GM19395 (cell line): ENCODE measurements at regions not wholly inside any gene's neighbourhood (a gene's known extent, or its start where the extent isn't known, plus 50 kb on each side); places are given as distances from the start of the nearest gene placed in this dataset.
"Not testable (repeated sequence)": the region's sequence is repeated elsewhere in the genome, so short reads cannot be mapped to it uniquely, and the experiment has no call there.

Experiments used
- ATAC-seq: cut with Tn5 transposase; IDR thresholded peaks from one replicate; pipeline ENCODE4 v1.9.1; 2021; ENCODE audit warnings: mild to moderate bottlenecking, moderate library complexity; ENCODE audit not compliant: unreplicated experiment

DNA sequence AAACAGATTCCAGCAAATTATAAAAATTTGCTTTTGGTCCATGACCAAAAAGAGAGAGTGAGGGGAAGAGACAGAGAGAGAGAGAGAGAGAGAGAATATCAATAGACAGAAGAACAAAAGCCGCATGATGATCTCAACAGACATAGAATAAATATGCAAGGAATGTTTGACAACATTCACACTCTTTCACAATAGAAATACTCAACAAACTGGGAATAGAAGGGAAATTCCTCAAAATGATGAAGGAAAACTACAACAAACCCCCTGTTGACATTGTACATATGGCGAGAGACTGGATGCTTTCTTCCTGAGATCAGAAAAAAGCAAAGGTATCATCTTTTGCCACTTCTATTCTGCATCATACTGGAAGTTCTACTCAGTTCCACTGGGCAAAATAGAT is 309.7 kb downstream of the RAD51AP2 start:
- ATAC-seq, result no peak

DNA sequence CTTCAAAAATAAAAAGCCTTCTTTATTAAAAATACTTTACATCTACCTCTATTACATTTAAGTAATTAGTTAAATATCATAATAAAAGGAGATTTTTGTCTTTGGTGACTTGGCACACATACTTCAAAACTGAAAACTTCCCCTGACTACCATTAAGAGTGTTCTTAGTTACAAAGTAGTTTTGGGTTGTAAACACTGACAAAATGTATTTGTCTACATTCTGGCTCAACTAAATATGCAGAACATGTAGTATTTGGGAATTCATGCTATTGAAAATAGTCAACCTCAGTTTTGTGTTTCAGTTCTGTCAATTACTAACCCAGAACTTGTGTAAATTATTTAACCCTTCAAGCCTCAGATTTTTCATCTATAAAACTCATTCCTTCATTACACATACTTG is 311.5 kb downstream of the RAD51AP2 start:
- no peak for ATAC-seq

DNA sequence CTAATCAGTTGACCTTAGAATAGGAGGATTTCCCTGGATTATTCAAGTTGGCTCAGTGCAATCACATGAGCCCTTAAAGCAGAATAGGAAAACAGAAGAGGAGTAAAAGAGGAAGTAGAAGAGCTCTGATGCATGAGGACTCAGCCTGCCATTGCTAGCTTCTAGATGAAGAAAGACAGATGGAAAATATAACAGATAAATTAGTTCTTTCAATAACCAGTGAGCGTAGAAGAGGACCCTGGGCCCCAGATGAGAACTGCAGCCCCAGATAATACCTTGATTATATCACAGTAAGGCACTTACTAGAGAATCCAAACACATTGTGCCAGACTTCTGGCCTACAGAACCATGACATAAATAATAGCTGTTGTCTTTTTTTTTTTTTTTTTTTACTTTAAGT is 314.0 kb downstream of the RAD51AP2 start:
- not testable (repeated sequence) for ATAC-seq

DNA sequence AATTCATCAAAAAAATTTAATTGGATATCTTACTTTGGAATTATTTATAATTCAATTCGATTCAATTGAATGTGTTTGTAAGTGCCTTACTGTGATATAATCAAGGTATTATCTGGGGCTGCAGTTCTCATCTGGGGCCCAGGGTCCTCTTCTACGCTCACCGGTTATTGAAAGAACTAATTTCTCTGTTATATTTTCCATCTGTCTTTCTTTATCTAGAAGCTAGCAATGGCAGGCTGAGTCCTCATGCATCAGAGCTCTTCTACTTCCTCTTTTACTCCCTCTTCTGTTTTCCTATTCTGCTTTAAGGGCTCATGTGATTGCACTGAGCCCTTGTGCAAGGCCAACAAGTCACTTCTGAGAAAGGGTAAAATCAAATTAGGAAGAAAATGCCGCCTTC is 315.6 kb downstream of the RAD51AP2 start:
- peak; percentile 98 for ATAC-seq

DNA sequence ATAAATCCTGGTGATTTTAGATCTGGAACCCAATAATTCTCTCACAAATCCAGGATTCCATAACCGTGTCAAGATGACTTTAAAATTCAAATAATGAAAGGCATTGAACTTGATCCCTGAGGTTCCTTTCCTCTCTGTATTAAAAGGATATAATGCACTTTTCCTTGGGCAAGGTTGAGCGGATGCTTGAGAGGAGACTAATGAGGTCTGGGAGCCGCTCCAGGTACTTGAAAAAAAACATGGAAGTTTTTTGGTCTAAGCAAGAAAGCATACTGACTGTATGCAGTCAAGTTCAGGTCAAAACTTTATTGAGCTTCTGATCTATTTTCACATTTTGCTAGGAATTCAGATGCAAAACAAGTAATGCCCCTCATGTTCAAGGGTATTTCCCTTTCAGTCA is 318.5 kb downstream of the RAD51AP2 start:
- no peak for ATAC-seq

DNA sequence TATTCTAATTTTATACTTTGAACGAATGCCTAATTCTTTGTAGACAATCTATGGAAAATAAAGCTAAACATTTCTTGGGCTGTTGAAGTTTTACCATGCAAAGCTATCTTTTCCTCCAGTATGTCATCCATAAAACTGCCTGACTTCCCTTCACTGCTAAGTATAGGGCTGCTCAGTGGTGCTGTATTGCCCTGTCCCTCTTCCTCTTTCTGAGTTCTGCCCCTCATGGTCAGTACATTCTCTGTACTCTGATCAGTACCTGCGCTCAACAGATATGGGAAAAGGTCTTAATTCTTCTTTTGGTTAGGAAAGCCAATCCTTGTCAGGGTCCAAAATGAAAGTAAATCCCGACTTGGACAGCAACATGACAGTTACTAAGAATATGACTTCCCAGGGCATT is 321.9 kb downstream of the RAD51AP2 start:
- no peak for ATAC-seq

DNA sequence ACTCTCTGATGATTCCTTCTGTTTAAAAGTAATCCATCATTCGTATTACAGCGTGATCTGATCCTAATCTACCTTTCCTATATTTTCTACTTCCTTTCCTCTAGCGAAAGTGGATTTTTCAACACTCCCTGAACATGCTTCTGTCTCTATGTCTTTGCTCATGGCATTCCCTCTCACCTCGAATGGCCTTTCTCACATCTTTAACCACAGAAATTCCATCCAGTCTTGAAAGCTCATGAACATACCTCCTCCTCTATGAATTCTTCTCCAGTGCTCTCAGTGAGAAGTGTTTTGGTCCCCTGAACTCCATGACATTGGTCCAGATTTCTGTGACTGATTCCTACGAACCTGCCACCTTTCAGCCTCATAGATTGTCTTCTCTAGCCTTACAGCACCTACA is 323.2 kb downstream of the RAD51AP2 start:
- ATAC-seq, result no peak

DNA sequence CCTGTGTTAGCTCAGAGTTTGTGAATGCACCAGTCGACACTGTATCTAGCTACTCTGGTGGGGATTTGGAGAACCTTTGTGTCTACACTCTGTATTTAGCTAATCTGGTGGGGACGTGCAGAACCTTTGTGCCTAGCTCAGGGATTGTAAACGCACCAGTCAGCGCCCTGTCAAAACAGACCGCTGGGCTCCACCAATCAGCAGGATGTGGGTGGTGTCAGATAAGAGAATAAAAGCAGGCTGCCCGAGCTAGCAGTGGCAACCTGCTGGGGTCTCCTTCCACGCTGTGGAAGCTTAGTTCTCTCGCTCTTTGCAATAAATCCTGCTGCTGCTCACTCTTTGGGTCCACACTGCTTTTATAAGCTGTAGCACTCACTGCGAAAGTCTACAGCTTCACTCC is 324.2 kb downstream of the RAD51AP2 start:
- ATAC-seq, result no peak

DNA sequence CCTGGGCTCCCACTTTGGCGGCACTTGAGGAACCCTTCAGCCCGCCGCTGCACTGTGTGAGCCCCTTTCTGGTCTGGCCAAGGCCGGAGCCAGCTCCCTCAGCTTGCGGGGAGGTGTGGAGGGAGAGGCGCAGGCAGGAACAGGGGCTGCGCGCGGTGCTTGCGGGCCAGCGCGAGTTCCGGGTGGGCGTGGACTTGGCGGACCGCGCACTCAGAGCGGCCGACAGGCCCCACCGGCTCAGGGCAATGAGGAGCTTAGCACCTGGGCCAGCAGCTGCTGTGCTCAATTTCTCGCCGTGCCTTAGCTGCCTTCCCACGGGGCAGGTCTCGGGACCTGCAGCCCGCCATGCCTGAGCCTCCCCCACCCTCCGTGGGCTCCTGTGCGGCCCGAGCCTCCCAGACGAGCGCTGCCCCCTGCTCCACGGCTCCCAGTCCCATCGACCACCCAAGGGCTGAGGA is 324.8 kb downstream of the RAD51AP2 start:
- ATAC-seq, result not testable (repeated sequence)

DNA sequence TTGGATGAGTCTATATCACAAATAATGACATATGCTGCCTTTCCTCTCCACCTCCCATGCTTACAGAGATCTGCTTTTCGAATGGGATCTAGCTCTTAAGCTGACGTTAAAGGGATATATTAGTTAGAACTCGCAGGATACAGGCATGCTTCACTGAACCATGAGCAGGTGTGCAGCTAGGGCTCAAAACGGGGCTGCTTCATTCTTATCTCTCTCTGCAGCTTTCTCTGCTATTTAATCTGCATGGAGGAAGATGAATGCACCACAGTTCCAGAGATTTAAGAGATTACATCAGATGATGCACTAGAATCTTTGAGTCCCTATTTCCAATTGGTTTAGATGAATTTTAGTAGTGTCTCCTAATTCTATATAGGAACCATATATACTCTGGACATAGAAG is 327.0 kb downstream of the RAD51AP2 start:
- no peak for ATAC-seq

DNA sequence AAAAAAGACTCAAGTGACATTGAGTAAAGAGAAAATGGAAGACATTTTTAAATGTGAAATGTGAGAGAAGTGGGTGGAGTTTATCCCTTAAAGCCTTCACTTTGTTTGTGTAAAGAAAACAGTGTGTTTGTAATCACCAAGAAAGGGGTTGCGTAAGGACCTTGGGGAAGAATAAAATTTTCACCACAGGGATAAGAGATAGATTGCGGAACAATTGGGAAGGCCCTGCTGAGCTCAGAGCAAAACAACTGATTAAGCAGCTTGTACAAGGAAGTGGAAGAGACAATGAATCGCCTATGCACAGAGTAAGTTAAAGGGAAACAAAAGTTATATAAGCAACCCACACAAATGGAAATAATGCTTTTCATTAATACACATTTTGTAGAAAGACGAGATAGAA is 327.7 kb downstream of the RAD51AP2 start:
- no peak for ATAC-seq

DNA sequence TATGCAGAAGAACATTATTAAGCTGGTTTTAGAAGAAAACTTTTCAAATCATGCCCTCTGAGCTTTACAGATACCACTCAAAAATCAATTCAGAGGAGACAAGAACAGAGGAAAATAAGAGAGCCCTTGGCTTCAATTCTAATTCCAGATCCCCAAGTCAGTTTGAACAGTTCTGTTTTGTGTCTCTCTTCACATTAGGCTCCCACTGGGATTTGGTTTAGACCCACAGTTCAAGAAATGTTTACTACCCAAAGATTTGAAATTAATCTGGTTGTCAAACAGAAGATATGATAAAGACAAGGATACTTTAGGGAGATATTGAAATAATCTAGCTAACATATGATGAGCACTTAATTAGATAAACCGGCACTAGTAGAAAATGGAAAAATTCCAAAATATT is 329.5 kb downstream of the RAD51AP2 start:
- no peak for ATAC-seq

DNA sequence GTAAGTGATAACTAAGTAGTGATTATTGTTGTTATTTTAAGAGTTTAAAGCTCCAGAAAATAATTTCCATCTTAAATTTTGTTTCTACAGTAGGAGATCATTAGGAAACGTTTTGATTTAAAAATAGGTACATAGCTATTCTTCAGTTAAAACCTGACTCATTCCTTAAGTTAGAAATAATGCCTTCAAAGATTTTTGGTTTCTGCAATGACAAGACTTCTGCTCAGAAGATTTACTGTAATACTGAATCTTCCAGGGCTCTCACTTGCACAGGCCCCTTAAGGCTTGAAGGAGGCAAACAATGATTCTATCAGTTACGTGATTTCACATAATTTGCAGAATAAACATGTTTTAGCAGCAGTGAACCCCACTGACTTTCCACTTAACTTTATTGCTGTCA is 333.7 kb downstream of the RAD51AP2 start:
- ATAC-seq, result peak; percentile 43

DNA sequence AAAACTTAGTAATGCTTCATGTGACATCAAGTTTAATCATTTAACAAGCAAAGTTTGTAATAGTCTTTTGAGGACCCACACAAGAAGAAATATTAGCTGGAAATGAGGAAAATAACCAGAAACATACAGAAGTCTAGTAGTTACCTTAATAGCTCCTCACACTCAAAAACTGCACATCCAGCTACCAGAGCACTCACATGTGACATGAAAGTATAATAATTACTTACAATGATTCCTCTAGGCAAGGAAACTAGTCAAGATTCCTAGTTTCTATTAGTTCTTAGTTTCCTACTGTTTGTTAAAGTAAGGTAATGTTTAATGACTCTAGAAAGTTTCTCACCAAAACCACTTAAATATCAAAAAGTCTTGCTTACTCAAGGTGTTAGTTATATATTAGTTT is 335.8 kb downstream of the RAD51AP2 start:
- ATAC-seq, result no peak

DNA sequence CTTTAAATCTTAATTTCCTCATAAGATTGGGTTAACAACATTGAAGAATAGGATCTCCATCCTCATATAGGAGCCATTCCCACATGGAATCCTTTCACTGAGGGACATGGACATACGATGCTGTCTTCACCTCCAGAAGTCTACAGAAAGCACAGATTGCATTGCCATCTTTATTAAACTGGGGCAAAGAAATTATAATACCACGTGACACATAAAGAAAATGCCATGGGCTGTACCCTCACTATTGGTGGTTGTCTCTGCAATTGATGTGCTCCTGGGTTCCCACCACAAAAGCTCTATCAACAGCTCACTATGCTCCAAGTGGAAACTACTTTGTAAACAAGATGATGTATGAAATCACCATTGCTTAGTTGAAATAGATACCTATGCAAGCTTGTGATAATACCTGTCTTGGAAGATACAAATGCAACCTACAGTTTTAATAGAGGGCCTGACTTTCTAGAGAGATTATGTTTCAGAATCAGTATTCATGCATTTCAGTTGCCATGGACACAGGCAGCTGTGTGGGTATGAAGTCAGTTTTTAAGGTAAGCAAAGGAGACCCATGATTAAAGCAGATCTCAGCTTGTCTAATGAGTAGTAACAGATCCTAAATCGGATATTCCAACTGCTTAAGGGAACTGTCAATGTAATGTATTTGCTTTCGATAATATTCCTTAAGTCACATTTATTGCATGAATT is 337.0 kb downstream of the RAD51AP2 start:
- no peak for ATAC-seq

DNA sequence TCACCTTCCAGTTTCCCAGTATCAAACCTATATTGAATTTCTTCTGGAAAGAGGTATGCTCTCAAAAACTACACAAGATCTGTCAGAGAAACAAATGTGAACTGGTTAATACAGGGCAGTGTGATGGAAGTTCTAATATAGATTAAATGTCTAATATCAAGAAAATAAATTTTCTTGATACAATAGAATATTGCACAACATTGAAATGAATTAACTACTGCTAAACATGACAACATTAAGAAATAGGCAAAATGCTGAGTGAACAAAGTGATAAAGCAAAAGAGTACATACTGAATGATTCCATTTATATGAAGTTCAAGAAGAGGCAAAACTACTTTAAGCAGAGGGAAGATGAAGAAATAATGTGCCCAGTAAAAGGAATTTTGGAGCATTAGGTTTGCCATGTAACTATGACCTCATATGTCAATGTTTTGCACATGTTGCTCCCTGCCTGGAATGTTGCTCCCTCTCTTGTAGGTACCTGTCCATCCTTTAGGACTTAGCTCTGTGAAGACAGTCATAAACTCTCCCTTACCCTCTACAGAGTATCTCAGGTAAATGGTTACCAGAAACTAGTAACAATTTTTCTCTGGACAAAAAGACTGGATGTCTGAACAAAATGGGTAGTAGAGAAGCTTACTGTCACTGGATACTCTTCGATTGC is 339.0 kb downstream of the RAD51AP2 start:
- ATAC-seq, result no peak

DNA sequence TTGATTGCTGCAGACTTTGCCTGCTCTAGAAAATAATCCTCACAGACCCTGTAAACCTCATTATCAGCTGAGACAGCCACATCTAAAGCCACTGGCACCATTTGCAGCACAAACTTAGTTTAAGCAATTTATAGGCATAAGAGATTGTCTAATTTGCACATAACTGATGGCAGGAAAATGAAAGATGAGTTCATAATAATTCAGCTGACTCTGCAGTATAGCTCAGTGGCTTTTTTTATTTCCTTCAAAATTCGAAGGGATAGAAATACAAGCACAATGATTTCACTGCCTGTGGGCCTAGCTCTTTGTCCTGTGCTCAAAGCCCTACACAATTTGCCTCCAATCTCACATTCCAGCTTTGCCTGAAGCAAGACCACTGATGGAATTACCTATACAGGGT is 341.2 kb downstream of the RAD51AP2 start:
- no peak for ATAC-seq

DNA sequence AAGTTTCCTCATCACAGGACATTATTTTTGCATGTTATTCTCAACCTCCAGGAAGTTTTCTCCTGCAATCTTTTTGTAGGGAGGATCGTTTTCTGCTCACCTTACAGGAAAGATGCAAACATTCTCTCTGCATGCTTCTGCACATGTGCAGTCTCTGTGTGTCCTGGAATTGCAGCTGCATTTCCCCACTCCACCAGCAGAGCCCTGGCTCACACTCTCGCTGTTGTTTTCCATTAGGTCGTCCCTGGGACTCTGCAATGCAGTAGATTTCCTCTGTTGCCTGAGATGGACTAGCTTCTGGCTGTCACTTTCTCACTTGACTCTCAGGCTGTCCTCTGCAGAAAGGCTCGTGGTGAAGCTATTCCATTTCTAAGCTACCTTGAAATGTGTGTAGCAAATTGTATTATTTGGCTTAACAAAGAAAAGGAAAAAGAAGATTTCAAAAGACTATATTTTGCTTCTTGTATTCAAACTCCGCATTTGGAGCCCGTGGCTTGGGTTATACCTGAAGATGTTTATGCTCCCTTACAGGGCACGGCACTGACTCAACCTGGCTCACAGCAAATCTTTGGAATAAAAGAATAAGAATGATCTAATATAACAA is 346.7 kb downstream of the RAD51AP2 start:
- peak; percentile 81 for ATAC-seq

DNA sequence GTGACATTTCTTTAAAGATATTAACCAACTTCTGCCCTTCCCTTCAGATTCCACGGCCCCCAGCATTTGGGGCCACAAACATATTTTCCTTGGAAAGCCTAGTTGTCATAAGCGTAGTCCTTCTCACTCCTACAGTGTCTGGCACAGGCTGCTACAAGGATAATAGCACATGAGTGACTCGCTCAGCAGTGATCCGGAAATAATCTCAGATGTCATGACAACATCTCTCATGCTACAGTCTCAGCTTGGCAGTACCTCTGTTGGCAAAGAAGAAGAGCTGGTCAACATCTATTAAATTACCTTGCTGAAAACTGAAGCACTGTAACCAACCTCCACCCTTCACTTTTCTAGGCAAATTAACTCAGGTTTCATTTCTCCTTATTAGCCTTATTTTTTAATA is 351.7 kb downstream of the RAD51AP2 start:
- peak; percentile 42 for ATAC-seq

DNA sequence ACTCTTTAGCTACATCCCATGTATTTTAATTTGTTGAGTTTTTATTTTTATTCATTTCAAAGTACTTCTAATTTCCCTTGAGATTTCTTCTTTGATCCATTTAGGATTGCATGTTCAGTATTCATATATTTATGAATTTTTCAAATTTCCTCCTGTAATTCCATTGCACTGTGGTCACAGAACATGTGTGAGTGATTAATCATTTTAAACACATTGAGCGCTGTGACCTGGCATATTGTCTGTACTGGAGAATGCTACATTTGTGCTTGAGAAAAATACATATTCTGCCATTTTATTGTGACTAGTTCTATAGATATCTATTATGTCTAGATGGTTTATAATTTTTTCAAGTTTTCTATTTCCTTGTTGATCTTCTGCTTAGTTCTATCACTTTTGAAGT is 353.7 kb downstream of the RAD51AP2 start:
- no peak for ATAC-seq

DNA sequence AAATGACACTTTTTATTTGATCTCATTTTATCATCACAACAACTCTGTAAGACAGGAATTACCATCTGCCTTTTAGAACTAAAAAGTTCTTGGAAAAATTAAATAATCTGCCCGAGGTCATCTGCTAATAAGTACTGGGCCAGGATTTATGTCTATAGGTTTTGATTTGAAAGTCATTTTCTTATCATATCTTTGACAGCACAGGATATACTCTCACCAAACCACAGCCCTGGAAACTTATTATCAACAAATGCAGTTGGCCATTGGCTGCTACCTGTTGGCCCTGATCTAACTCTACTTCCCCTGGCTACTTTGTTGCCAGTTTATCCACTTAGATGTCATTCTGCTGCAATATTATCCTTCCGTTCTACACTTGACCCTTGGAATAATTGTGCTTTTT is 354.6 kb downstream of the RAD51AP2 start:
- no peak for ATAC-seq

DNA sequence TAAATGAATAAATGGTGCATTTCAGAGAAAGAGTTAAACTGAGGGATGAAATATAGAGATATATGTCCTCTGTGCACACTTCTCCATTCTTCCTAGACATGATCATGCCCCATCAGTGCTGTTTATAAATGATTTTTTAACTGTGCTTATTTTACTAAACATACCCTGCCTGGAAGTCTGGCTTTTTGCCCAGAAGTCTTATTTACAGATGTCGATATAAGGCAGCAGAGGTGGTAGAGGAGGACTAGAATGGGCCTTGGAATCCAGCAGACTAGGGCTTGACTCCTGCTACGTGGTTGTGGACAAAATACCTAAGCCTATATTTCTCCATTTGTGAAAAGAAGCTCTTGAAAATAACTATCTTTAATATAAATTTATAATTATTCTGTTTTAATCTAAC is 355.5 kb downstream of the RAD51AP2 start:
- no peak for ATAC-seq
